Lower leg skin (tissue), 3 donors: ENCODE measurements at regions not wholly inside any gene's neighbourhood (a gene's known extent, or its start where the extent isn't known, plus 50 kb on each side); places are given as distances from the start of the nearest gene placed in this dataset.

Source experiments
- POLR2A ChIP-seq, 2 donors: fragments of 450-650 bp; IDR thresholded peaks; one replicate each; pipeline ENCODE4 v1.6.1; 2016 to 2017; ENCODE audit warnings: antibody characterized with exemption in 2 of 2, mild to moderate bottlenecking in 1 of 2, moderate library complexity in 1 of 2
- TF ChIP-seq, protein P1 (sequence below), 3 donors: fragments of 450-650 bp; IDR thresholded peaks; one replicate each; pipeline ENCODE4 v1.5.1; 2016; ENCODE audit warnings: antibody characterized with exemption in 3 of 3, mild to moderate bottlenecking in 3 of 3, moderate library complexity in 2 of 3

DNA sequence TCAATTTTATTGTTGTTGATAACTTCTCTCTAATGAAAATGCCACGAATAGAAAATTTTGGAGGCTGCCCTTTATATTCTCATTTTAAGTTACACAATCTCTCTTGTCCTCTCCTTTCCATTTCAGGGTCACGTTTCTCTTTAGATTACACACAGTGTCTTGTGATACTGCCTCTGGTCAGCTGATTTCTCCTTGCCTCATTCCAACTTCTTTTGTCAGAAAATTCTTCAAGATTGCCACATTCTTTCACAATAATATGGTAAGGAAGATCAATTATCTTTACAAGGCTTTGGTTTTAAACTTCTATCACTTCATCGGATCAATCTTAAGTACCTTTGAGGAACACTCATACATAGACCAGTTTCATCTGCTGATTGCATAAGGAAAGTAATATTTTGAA is 370.3 kb downstream of the RFPL4B start:
- TF ChIP-seq, protein P1, sequence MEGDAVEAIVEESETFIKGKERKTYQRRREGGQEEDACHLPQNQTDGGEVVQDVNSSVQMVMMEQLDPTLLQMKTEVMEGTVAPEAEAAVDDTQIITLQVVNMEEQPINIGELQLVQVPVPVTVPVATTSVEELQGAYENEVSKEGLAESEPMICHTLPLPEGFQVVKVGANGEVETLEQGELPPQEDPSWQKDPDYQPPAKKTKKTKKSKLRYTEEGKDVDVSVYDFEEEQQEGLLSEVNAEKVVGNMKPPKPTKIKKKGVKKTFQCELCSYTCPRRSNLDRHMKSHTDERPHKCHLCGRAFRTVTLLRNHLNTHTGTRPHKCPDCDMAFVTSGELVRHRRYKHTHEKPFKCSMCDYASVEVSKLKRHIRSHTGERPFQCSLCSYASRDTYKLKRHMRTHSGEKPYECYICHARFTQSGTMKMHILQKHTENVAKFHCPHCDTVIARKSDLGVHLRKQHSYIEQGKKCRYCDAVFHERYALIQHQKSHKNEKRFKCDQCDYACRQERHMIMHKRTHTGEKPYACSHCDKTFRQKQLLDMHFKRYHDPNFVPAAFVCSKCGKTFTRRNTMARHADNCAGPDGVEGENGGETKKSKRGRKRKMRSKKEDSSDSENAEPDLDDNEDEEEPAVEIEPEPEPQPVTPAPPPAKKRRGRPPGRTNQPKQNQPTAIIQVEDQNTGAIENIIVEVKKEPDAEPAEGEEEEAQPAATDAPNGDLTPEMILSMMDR (IDR thresholded peaks at IDR 0.05): no peak
- no peak for TF ChIP-seq POLR2A (IDR thresholded peaks at IDR 0.05)
